GM12873 (cell line): ENCODE measurements at regions not wholly inside any gene's neighbourhood (a gene's known extent, or its start where the extent isn't known, plus 50 kb on each side); places are given as distances from the start of the nearest gene placed in this dataset.

Experiments used
- CTCF ChIP-seq: IDR thresholded peaks from 2 replicates; pipeline ENCODE4 v1.5.1; 2012; ENCODE audit warnings: low read depth, mild to moderate bottlenecking, moderate library complexity, low read length, control low read depth; ENCODE audit not compliant: insufficient read depth; ENCODE audit errors: missing control alignments

GRCh38 chr19:5217171-5217570 lies 123.4 kb downstream of the PTPRS start:
- TF ChIP-seq CTCF, result no peak

DNA sequence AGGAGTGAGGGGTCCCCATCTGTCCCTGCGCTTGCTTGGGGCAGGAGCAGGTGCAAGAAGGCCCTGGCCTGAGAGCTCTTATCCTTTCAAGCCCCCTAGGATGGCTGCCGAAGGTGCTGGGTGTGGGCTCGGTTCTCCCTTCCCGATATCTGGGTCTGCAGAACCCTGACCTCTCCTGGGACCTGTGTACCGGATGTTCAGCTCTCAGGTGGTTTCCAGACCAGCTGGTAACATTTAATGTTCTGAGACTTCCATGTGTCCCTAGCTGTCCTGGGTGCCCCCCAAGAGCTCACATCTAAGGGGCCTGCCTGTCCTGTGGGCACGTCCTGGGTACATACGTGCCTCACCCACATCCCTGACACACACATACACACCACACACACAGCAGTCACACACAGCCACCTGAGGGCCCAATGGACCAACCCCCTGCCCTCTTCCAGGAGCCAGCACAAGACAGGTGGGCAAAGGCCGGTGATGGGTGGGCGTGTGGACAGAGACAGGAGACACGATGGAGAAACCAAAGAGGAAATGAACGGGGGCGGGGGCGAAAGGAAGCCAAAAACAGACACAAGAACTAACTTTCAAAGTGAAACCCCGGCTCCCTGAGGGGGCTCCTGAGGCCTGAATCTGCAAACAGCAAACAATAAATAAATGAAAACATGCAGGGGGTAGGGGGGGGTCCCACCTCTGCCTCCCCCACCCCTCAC lies 124.3 kb downstream of the PTPRS start:
- no peak for TF ChIP-seq CTCF

GRCh38 chr19:5215431-5215830 lies 125.2 kb downstream of the PTPRS start:
- TF ChIP-seq CTCF, result no peak

DNA sequence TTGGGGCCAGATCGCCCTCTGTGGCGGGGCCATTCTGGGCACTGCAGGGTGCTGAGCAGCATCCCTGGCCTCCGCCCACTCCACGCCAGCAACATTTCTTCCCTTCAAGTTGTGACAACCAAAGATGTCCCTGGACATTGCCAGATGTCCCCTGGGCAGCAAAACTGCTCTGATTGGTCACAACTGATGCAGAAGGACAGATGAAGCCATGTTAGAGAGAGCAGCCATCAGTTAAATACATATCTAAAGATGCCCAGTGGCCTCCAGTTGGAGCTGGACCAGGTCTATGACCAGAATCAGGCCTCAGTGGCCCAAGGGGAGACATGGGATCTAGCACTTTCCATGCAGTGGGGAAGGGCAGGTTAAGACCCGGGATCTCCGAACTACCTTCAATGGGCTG lies 125.7 kb downstream of the PTPRS start:
- TF ChIP-seq CTCF, result no peak

DNA sequence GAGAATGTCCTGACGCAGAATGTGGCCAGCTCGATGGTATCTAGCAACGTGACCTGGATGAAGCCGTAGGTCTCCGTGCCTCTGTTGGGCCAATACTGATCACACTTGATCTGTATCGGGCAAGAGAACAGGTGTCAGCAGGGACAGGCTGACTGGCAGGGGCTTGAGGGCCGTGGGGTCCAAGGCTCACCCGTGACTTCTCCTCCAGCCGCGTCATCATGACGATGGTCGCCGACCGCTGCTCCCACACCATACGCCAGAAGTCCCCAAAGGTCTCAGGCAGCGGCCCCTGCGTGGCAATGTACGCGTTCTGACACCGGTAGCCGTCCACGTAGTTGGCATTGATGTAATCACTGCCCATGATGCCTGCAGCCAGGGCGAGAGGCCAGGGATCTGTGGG lies 126.2 kb downstream of the PTPRS start:
- TF ChIP-seq CTCF, result no peak

GRCh38 chr19:5213667-5214066 lies 126.9 kb downstream of the PTPRS start:
- TF ChIP-seq CTCF, result no peak

GRCh38 chr19:5212101-5212500 lies 128.5 kb downstream of the PTPRS start:
- no peak for TF ChIP-seq CTCF
